WTC11 (cell line): ENCODE measurements at regions not wholly inside any gene's neighbourhood (a gene's known extent, or its start where the extent isn't known, plus 50 kb on each side); places are given as distances from the start of the nearest gene placed in this dataset.

Experiments used
- CREB1 ChIP-seq: sonication (generic); formaldehyde crosslinking; IDR thresholded peaks from 2 replicates; pipeline ENCODE4 v1.8.0; 2023; ENCODE audit warnings: mild to moderate bottlenecking, missing genetic modification reagents
- CTCF ChIP-seq: fragments of 200-600 bp; IDR thresholded peaks from 2 replicates; pipeline ENCODE4 v1.8.0; 2022; ENCODE audit warnings: antibody characterized with exemption
- JUN ChIP-seq: sonication (generic); formaldehyde crosslinking; IDR thresholded peaks from 2 replicates; pipeline ENCODE4 v1.8.0; 2023; ENCODE audit warnings: mild to moderate bottlenecking, missing genetic modification reagents
- KAT7 ChIP-seq: sonication (generic); formaldehyde crosslinking; IDR thresholded peaks from 2 replicates; pipeline ENCODE4 v1.8.1; 2023; ENCODE audit warnings: missing genetic modification reagents, mild to moderate bottlenecking, borderline replicate concordance
- NR2C2 ChIP-seq: sonication (generic); formaldehyde crosslinking; IDR thresholded peaks from 2 replicates; pipeline ENCODE4 v1.8.0; 2022; ENCODE audit warnings: mild to moderate bottlenecking, missing genetic modification reagents
- NR3C1 ChIP-seq: sonication (generic); formaldehyde crosslinking; conservative IDR thresholded peaks from 2 replicates; pipeline ENCODE4 v1.8.1; 2023; ENCODE audit warnings: low read depth, mild to moderate bottlenecking, missing genetic modification reagents
- TEAD4 ChIP-seq: sonication (generic); formaldehyde crosslinking; IDR thresholded peaks from 2 replicates; pipeline ENCODE4 v1.8.0; 2022; ENCODE audit warnings: mild to moderate bottlenecking, missing genetic modification reagents
- ZNF138 ChIP-seq: sonication (generic); formaldehyde crosslinking; conservative IDR thresholded peaks from 2 replicates; pipeline ENCODE4 v1.8.1; 2022; ENCODE audit warnings: mild to moderate bottlenecking, moderate library complexity, missing genetic modification reagents
- ZNF263 ChIP-seq: sonication (generic); formaldehyde crosslinking; IDR thresholded peaks from 2 replicates; pipeline ENCODE4 v1.8.1; 2022; ENCODE audit warnings: low read depth, mild to moderate bottlenecking, moderate library complexity, missing genetic modification reagents

GRCh38 chr4:35080799-35081198 is 1163.5 kb downstream of the ARAP2 start:
- TF ChIP-seq ZNF263 (CRISPR knock-in tag) (no peak), CTCF (no peak), KAT7 (CRISPR knock-in tag) (no peak), JUN (no peak), TEAD4 (no peak), ZNF138 (no peak), CREB1 (CRISPR knock-in tag) (no peak), NR3C1 (no peak), NR2C2 (CRISPR knock-in tag) (no peak)
